ENCODE measurements at regions not wholly inside any gene's neighbourhood (a gene's known extent, or its start where the extent isn't known, plus 50 kb on each side); places are given as distances from the start of the nearest gene placed in this dataset.

- no peak for FAIRE-seq
These were observed 73.9 kb downstream of the WNT5A start for GRCh38 chr3:55413236-55413635.

GRCh38 chr3:55412545-55412944 is 74.6 kb downstream of the WNT5A start:
- FAIRE-seq = no peak

GRCh38 chr3:55409806-55410205 is 77.3 kb downstream of the WNT5A start:
- no peak for FAIRE-seq

- no peak for FAIRE-seq
These were observed 78.8 kb downstream of the WNT5A start for GRCh38 chr3:55408193-55408826.

- no peak for FAIRE-seq
These were observed 79.7 kb downstream of the WNT5A start for GRCh38 chr3:55407426-55407820.

- no peak for FAIRE-seq
These were observed 80.2 kb downstream of the WNT5A start for GRCh38 chr3:55406696-55407425.

GRCh38 chr3:55405436-55405835 is 81.7 kb downstream of the WNT5A start:
- FAIRE-seq = no peak

- FAIRE-seq = no peak
These were observed 84.1 kb downstream of the WNT5A start for GRCh38 chr3:55402886-55403609.

GRCh38 chr3:55380561-55380960 is 106.5 kb downstream of the WNT5A start:
- no peak for FAIRE-seq

- no peak for FAIRE-seq
These were observed 110.3 kb downstream of the WNT5A start for GRCh38 chr3:55376753-55377347.

GRCh38 chr3:55373423-55373822 is 113.7 kb downstream of the WNT5A start:
- FAIRE-seq = no peak

GRCh38 chr3:55370272-55370671 is 116.8 kb downstream of the WNT5A start:
- no peak for FAIRE-seq

GRCh38 chr3:55369141-55369847 is 117.8 kb downstream of the WNT5A start:
- no peak for FAIRE-seq

GRCh38 chr3:55368366-55368765 is 118.7 kb downstream of the WNT5A start:
- FAIRE-seq = no peak

GRCh38 chr3:55367384-55367783 is 119.7 kb downstream of the WNT5A start:
- no peak for FAIRE-seq

- no peak for FAIRE-seq
These were observed 122.7 kb downstream of the WNT5A start for GRCh38 chr3:55364421-55364820.

GRCh38 chr3:55362210-55362960 is 124.7 kb downstream of the WNT5A start:
- no peak for FAIRE-seq

GRCh38 chr3:55357796-55358195 is 129.3 kb downstream of the WNT5A start:
- no peak for FAIRE-seq

- no peak for FAIRE-seq
These were observed 134.4 kb downstream of the WNT5A start for GRCh38 chr3:55352668-55353067.

GRCh38 chr3:55349851-55350250 is 137.3 kb downstream of the WNT5A start:
- no peak for FAIRE-seq

- no peak for FAIRE-seq
These were observed 143.4 kb downstream of the WNT5A start for GRCh38 chr3:55343486-55344357.

All from A204.1 (cell line).